H9 (cell line): ENCODE measurements at regions not wholly inside any gene's neighbourhood (a gene's known extent, or its start where the extent isn't known, plus 50 kb on each side); places are given as distances from the start of the nearest gene placed in this dataset.

Experiments used
- DNase-seq: peaks from one replicate; pipeline ENCODE4 v3.0.0-alpha.2; 2017
- H2AFZ ChIP-seq: one replicate; pipeline ENCODE4 v1.6.1; 2013; ENCODE audit warnings: mild to moderate bottlenecking, low read length, control low read depth, moderate library complexity
- H2AK5ac ChIP-seq: 2 replicates; pipeline ENCODE4 v1.6.1; 2013; ENCODE audit warnings: low read length, control low read depth, mixed read lengths; ENCODE audit not compliant: insufficient read length
- H2BK120ac ChIP-seq: one replicate; pipeline ENCODE4 v1.6.1; 2013; ENCODE audit warnings: low read depth, mild to moderate bottlenecking, low read length, control low read depth, inconsistent platforms; ENCODE audit not compliant: poor library complexity, severe bottlenecking
- H2BK12ac ChIP-seq: 2 replicates; pipeline ENCODE4 v1.6.1; 2013; ENCODE audit warnings: low read length, control low read depth, mixed read lengths, low read depth; ENCODE audit not compliant: insufficient read length
- H2BK15ac ChIP-seq: 2 replicates; pipeline ENCODE4 v1.6.1; 2013; ENCODE audit warnings: low read depth, low read length, control low read depth
- H2BK20ac ChIP-seq: one replicate; pipeline ENCODE4 v1.6.1; 2013; ENCODE audit warnings: low read depth, mild to moderate bottlenecking, low read length, control low read depth, inconsistent platforms; ENCODE audit not compliant: poor library complexity, severe bottlenecking
- H2BK5ac ChIP-seq: 2 replicates; pipeline ENCODE4 v1.6.1; 2013; ENCODE audit warnings: low read length, control low read depth, mixed read lengths; ENCODE audit not compliant: insufficient read length
- H3K14ac ChIP-seq: 2 replicates; pipeline ENCODE4 v1.6.1; 2013; ENCODE audit warnings: low read length, control low read depth; ENCODE audit not compliant: insufficient read depth
- H3K18ac ChIP-seq: 2 replicates; pipeline ENCODE4 v1.6.1; 2013; ENCODE audit warnings: low read depth, mild to moderate bottlenecking, mixed read lengths, low read length, control low read depth; ENCODE audit not compliant: insufficient read length
- H3K23ac ChIP-seq: 2 replicates; pipeline ENCODE4 v1.6.1; 2013; ENCODE audit warnings: low read length, control low read depth, mixed read lengths, low read depth; ENCODE audit not compliant: insufficient read length
- H3K23me2 ChIP-seq: 2 replicates; pipeline ENCODE4 v1.6.1; 2013; ENCODE audit warnings: low read depth, mild to moderate bottlenecking, mixed read lengths, low read length, control low read depth; ENCODE audit not compliant: insufficient read length, poor library complexity, severe bottlenecking
- H3K27ac ChIP-seq: 2 replicates; pipeline ENCODE4 v1.5.1; 2013; ENCODE audit warnings: low read length, control low read depth, mixed read lengths, low read depth; ENCODE audit not compliant: insufficient read length
- H3K27me3 ChIP-seq: 2 replicates; pipeline ENCODE4 v1.6.1; 2013; ENCODE audit warnings: low read length, control low read depth, inconsistent platforms; ENCODE audit not compliant: insufficient read depth
- H3K4ac ChIP-seq: 2 replicates; pipeline ENCODE4 v1.6.1; 2013; ENCODE audit warnings: low read depth, mild to moderate bottlenecking, control low read depth, inconsistent platforms, low read length, moderate library complexity
- H3K4me1 ChIP-seq: 2 replicates; pipeline ENCODE4 v1.6.1; 2013; ENCODE audit warnings: low read length, control low read depth, inconsistent platforms; ENCODE audit not compliant: insufficient read depth
- H3K4me2 ChIP-seq: 2 replicates; pipeline ENCODE4 v1.6.1; 2013; ENCODE audit warnings: low read length, control low read depth, mixed read lengths; ENCODE audit not compliant: insufficient read length, insufficient read depth
- H3K56ac ChIP-seq: 2 replicates; pipeline ENCODE4 v1.6.1; 2013; ENCODE audit warnings: low read depth, mild to moderate bottlenecking, mixed read lengths, low read length, control low read depth; ENCODE audit not compliant: insufficient read length
- H3K79me1 ChIP-seq: 2 replicates; pipeline ENCODE4 v1.6.1; 2013; ENCODE audit warnings: low read depth, mild to moderate bottlenecking, moderate library complexity, low read length, control low read depth, inconsistent platforms; ENCODE audit not compliant: insufficient read depth, poor library complexity, severe bottlenecking
- H3K79me2 ChIP-seq: 2 replicates; pipeline ENCODE4 v1.6.1; 2013; ENCODE audit warnings: low read length, control low read depth, inconsistent platforms; ENCODE audit not compliant: insufficient read depth
- H3K9ac ChIP-seq: 2 replicates; pipeline ENCODE4 v1.6.1; 2013; ENCODE audit warnings: low read length, control low read depth, mixed read lengths; ENCODE audit not compliant: insufficient read length; ENCODE audit errors: extremely low read depth
- H3K9me3 ChIP-seq: one replicate; pipeline ENCODE4 v1.6.1; 2013; ENCODE audit warnings: low read depth, low read length, inconsistent platforms; ENCODE audit not compliant: control insufficient read depth
- H3T11ph ChIP-seq: one replicate; pipeline ENCODE4 v1.6.1; 2013; ENCODE audit warnings: mild to moderate bottlenecking, low read length, control low read depth, inconsistent platforms
- H4K20me1 ChIP-seq: one replicate; pipeline ENCODE4 v1.6.1; 2013; ENCODE audit not compliant: control insufficient read depth, insufficient read length, insufficient read depth
- H4K5ac ChIP-seq: 2 replicates; pipeline ENCODE4 v1.6.1; 2013; ENCODE audit warnings: low read depth, mild to moderate bottlenecking, mixed read lengths, low read length, control low read depth; ENCODE audit not compliant: insufficient read length
- H4K8ac ChIP-seq: replicated peaks from 2 replicates; pipeline ENCODE4 v1.6.1; 2013; ENCODE audit warnings: low read length, control low read depth, mixed read lengths, low read depth; ENCODE audit not compliant: insufficient read length
- H4K91ac ChIP-seq: 2 replicates; pipeline ENCODE4 v1.6.1; 2013; ENCODE audit warnings: low read depth, mild to moderate bottlenecking, moderate library complexity, mixed read lengths, low read length, control low read depth; ENCODE audit not compliant: insufficient read length
- H3K27ac Mint-ChIP-seq, 3 experiments: 2 replicates in 2 of 3; 3 replicates in 1 of 3; pipeline ENCODE4 v1.8.0; 2020 to 2021; ENCODE audit warnings: mixed read lengths in 3 of 3, mild to moderate bottlenecking in 1 of 3, moderate library complexity in 1 of 3
- H3K27me3 Mint-ChIP-seq: 2 replicates; pipeline ENCODE4 v1.8.0; 2021; ENCODE audit warnings: low read depth, mild to moderate bottlenecking, moderate library complexity, mixed read lengths
- H3K36me3 Mint-ChIP-seq, 3 experiments: 2 replicates in 2 of 3; 3 replicates in 1 of 3; pipeline ENCODE4 v1.8.0; 2020 to 2021; ENCODE audit warnings: low read depth in 3 of 3, mixed read lengths in 3 of 3; ENCODE audit not compliant: insufficient read depth in 1 of 3
- H3K4me1 Mint-ChIP-seq, 2 experiments: 2 replicates each; pipeline ENCODE4 v1.8.0; 2020; ENCODE audit warnings: mixed read lengths in 2 of 2
- H3K4me3 Mint-ChIP-seq, 2 experiments: 2 replicates in 1 of 2; 3 replicates in 1 of 2; pipeline ENCODE4 v1.8.0; 2020 to 2021; ENCODE audit warnings: mild to moderate bottlenecking in 2 of 2, mixed read lengths in 2 of 2, moderate library complexity in 1 of 2
- H3K9me3 Mint-ChIP-seq, 2 experiments: 2 replicates in 1 of 2; 3 replicates in 1 of 2; pipeline ENCODE4 v1.8.0; 2020; ENCODE audit warnings: mild to moderate bottlenecking in 2 of 2, mixed read lengths in 2 of 2, moderate library complexity in 1 of 2
- WGBS: extraction: QIAGEN DNeasy Blood & Tissue Kit; methylation state at CpG from one replicate; pipeline ENCODE4 v1.1.7; 2013; ENCODE audit warnings: missing lambda C conversion rate, low lambda C conversion rate, mixed read lengths; ENCODE audit not compliant: insufficient read length; ENCODE audit errors: extremely low coverage; 5-methylcytosine and 5-hydroxymethylcytosine counted together
- TF ChIP-seq, protein P1 (sequence below): fragments of 200-600 bp; sonication (generic); conservative IDR thresholded peaks from 3 replicates; pipeline ENCODE4 v1.8.0; 2021; ENCODE audit warnings: antibody characterized with exemption, mild to moderate bottlenecking

DNA sequence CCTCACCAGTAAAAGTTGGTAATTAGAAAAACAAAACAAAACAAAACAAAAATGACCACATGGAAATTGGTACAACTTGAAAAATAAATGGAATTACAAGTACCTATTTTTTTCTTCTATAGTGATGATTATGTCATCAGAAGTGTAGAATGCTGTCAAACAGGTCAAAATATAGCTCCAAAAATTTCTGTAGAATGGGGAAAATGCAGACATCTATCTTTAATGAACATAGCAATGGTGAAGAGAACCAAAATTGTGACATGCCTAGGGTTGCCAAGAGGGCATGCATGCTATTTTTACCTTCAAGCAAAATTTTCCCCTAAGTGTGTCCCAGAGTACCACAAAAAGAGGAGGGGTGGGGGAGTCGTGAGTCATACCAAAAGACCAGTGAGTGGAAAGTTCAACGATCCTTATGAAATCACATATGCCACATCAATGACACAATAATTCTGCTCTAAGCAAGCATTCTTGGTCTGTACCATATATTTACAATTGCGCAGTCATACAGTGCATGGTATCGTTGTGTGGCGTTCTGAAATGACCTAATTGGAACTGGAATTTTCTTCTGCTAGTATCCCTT, 1436.4 kb downstream of the SUCLG1 start:
- H2BK5ac ChIP-seq = no peak overlapping the region
- H3K23me2 ChIP-seq = no peaks in the 10 kb centered on the region
- H2BK120ac ChIP-seq = no peak overlapping the region
- H3K79me2 ChIP-seq = no peaks in the 10 kb centered on the region
- no peak overlapping the region for H2BK20ac ChIP-seq
- no peak overlapping the region for H3T11ph ChIP-seq
- H3K18ac ChIP-seq = no peak overlapping the region
- no peak for DNase-seq
- H3K4me1 ChIP-seq = no peaks in the 10 kb centered on the region
- Mint-ChIP-seq H3K4me1 (peaks cover 3 to 8% of the 10 kb centered on the region in 2 experiments; a peak in 2 of 4 replicates), H3K27me3 (no peaks in the 10 kb centered on the region), H3K27ac (no peak overlapping the region), H3K9me3 (no peaks in the 10 kb centered on the region), H3K36me3 (no peaks in the 10 kb centered on the region), H3K4me3 (no peak overlapping the region)
- no peaks in the 10 kb centered on the region for H3K27me3 ChIP-seq
- H4K91ac ChIP-seq = no peak overlapping the region
- no peak overlapping the region for H2AK5ac ChIP-seq
- no peak overlapping the region for H3K4ac ChIP-seq
- WGBS = no CpG with 5 or more reads among the region's 5 CpGs
- no peak overlapping the region for H3K56ac ChIP-seq
- no peaks in the 10 kb centered on the region for H3K9me3 ChIP-seq
- TF ChIP-seq, protein P1, sequence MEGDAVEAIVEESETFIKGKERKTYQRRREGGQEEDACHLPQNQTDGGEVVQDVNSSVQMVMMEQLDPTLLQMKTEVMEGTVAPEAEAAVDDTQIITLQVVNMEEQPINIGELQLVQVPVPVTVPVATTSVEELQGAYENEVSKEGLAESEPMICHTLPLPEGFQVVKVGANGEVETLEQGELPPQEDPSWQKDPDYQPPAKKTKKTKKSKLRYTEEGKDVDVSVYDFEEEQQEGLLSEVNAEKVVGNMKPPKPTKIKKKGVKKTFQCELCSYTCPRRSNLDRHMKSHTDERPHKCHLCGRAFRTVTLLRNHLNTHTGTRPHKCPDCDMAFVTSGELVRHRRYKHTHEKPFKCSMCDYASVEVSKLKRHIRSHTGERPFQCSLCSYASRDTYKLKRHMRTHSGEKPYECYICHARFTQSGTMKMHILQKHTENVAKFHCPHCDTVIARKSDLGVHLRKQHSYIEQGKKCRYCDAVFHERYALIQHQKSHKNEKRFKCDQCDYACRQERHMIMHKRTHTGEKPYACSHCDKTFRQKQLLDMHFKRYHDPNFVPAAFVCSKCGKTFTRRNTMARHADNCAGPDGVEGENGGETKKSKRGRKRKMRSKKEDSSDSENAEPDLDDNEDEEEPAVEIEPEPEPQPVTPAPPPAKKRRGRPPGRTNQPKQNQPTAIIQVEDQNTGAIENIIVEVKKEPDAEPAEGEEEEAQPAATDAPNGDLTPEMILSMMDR = no peak
- no peak overlapping the region for H3K9ac ChIP-seq
- no peak overlapping the region for H3K23ac ChIP-seq
- no peak overlapping the region for H3K14ac ChIP-seq
- no peak overlapping the region for H4K5ac ChIP-seq
- H2AFZ ChIP-seq = no peak overlapping the region
- H4K8ac ChIP-seq = no peak overlapping the region
- H3K79me1 ChIP-seq = no peaks in the 10 kb centered on the region
- H4K20me1 ChIP-seq = no peaks in the 10 kb centered on the region
- no peak overlapping the region for H2BK12ac ChIP-seq
- H3K4me2 ChIP-seq = no peak overlapping the region
- no peak overlapping the region for H2BK15ac ChIP-seq
- no peak overlapping the region for H3K27ac ChIP-seq
